Stimulated activated naive CD8-positive, alpha-beta T cell treated with anti-CD3 and anti-CD28 coated beads, Interleukin-15, Interleukin-2, amounts not matched to agents 100 U/mL and 50 U/mL, for 24 hours (primary cell): ENCODE measurements at regions not wholly inside any gene's neighbourhood (a gene's known extent, or its start where the extent isn't known, plus 50 kb on each side); places are given as distances from the start of the nearest gene placed in this dataset.

Experiments used
- ATAC-seq: fragments of 150-1000 bp; cut with Tn5 transposase; one replicate; pipeline ENCODE4 v1.10.0; 2021
- DNase-seq: peaks from one replicate; pipeline ENCODE4 v3.0.0; 2021

DNA sequence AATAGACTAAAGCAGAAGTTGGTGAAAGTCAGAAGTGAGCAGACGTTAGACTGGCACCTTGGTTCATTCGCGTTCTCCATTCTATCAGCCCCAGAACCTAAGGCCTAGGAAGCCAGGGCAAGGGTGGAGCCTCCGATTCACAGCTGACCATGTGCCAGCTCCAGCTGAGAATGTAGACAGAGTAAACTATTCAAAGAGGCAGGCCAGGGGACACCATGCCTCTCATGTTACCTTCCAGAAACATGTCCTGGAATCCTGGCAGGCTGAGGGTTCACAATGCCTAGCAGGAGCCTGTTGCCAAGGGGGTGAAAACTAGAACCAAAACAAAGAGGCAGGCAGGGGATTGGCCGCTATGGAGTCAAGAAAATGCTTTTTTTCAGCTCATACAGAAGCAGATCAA, 224.4 kb upstream of the POU2AF2 start:
- no peak for ATAC-seq
- DNase-seq: no peak

DNA sequence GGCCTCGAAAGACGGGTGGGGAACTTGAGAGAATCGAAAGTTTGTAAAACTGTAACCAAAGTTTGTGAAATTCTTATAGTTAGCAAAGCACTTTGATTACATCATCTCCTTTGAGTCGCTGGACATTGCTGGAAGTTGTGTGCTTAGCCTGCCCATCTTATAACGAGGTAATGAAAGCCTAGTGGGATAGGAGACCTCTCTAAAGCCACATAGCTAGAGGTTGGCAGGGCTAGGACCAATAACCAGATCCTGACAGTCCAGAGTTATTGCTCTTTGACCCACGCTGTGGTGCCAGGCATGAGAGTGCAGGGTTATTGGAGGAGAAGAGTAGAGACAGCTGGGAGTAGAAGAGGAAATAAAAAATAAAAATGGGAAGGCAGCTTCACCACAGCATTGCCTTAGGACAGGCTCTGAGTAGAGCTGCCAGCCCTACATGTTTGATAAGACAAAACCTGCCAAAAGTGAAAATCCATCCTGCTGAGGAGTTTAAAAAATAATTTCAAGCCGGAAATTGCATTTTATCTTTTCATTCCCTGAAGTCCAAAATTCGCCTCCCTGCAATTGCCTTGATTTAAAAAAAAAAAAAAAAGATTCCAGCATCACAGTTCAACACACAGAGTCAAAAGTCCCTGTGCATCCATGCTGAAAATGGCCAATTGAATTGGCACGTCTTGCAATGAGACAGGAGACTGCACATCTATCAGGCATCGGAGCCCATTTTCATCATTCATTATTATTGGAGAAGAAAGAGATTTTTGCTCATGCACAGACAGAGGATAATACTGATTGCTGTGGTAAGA, 225.5 kb upstream of the POU2AF2 start:
- no peak for ATAC-seq
- DNase-seq: no peak

GRCh38 chr11:111019451-111019850, 226.1 kb upstream of the POU2AF2 start:
- no peak for ATAC-seq
- no peak for DNase-seq

DNA sequence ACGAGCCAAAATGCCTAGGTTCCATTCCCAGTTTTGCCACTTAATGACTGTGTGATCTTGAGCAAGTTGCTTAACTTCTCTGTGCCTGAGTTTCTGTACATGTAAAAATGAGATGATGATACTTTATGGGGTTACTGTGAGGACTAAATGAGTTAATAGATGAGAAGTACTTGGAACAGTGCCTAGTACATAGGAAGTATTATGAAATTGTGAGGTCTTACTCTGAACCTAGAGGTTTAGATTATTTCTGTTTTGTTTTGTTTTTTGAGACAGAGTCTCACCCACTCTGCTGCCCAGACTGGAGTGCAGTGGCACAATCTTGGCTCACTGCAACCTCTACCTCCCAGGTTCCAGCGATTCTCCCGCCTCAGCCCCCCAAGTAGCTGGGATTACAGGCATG, 227.0 kb upstream of the POU2AF2 start:
- DNase-seq: no peak
- no peak for ATAC-seq

DNA sequence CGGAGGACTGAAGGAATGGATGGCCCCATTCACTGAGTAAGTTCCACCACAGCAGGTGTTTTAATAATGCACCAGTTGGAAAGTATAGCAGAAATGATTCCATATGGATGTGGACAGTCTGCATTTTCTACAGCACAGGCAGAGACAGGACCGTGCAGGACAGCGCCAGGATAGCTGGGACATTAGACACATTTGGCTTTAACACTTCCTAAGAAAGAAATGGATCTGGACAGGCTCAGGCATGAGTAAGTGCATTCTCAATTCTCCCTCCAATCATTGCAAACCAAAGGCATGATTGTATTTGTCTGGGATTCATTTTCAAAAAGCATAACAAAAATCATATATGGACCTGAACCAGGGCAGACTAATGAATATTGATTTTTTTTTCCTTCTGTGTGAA, 233.0 kb upstream of the POU2AF2 start:
- no peak for DNase-seq
- ATAC-seq: no peak

- ATAC-seq (no peak), DNase-seq (no peak)
Measured at GRCh38 chr11:111011275-111011594, 234.3 kb upstream of the POU2AF2 start.

- DNase-seq: no peak
- no peak for ATAC-seq
Measured at GRCh38 chr11:111010391-111011274, 234.9 kb upstream of the POU2AF2 start.

- ATAC-seq (no peak), DNase-seq (no peak)
Measured at GRCh38 chr11:111006227-111006626, 239.3 kb upstream of the POU2AF2 start.

DNA sequence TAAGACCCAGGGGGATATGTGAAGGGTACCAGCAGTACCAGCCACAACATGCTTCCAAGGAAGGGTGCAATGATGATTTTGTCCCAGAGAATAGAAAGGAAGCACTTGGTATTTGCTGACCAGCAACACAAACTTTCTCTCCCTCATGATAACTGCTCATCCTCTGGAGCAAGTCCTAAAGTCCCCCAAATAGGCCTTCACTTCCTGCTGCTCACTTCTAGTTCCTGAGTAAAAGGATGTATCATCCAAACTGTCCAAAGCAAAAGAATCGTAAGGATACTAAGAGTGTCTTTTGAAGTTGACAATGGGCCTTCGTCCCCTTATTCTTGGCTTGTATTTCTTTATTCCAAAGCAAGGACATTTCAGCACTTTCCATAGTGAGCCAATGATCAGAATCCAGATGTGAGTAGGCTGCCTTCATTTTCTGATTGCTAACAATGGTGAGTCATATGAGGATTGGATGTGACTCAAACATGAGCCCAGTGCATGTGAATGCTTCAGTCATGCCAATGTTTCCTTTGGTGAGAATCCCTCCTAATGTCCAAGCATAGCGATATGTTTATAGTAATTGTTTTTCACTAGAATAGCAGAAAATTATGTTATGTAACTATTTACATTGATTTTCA, 243.4 kb upstream of the POU2AF2 start:
- DNase-seq: no peak
- peak; percentile 43 for ATAC-seq

GRCh38 chr11:111001081-111001430, 244.5 kb upstream of the POU2AF2 start:
- DNase-seq: no peak
- no peak for ATAC-seq

DNA sequence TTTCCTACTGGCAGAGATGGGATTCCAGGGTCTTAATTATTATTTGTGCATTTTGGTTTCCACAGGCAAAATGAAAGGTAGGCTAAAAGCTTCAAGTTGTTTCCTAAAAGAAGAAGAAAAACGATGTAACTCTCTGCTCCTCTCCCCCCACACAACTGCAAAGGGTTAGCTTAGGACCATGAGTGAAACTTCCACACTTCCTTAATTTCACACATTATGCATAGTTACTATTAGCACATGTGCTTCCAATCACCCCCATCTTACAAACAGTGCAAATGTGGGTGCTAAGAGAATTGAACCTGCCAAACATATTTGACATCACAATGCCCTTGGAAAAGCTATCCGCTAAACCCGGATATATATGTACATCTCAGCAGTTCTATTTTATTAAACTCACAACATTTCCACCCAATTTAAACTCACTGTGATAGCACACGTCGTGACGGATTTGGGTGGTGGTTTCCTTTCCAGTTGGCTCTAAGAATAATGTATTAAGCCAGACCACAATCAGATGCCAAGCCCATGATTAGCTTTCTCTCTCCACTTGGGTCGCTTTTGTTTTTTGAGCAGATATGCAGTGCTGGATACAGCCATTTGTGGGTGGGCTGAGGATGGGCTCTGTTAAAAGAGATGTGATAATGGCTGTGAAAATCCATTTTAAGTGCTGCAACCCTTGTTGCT, 245.0 kb upstream of the POU2AF2 start:
- DNase-seq (no peak), ATAC-seq (no peak)

DNA sequence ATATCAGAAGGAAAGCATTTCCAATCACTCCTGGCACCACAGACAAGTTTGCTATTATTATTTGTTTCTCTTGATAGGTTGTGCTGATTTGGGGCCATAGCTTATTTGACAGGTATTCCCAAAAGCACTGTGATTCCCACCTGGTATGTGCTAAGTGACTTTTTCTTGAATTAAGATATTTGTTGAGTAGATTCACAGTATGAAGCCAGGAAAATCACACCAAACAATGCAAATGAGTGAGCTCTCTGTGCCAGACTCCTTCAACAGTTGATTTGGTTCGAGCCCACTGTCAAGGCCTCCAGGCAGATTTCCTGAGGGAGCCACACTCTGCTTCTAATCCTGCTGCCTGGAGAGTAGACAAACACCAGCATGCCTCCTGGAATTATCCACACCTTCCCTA, 253.0 kb upstream of the POU2AF2 start:
- DNase-seq (no peak), ATAC-seq (no peak)

GRCh38 chr11:110991661-110992355, 253.7 kb upstream of the POU2AF2 start:
- DNase-seq: no peak
- no peak for ATAC-seq

DNA sequence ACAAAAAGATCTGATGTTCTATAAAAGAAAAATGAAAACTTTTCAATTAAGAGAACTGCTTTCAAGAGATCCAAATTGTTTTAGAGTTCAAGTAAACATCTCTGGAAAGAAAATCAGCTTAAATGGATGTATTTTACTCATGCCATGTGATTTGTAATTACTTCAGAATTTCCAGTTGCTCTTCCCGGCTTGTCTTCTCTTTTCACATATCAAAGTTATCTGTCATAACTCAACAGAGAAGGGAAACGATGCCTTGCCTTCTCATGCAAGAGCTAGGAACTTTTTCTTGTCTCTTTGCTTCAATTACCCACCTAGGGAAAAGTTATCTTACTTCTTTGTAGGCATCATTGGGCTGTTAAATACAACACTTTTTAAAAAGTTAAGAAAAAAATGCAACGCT, 255.2 kb upstream of the POU2AF2 start:
- DNase-seq: no peak
- ATAC-seq: no peak

DNA sequence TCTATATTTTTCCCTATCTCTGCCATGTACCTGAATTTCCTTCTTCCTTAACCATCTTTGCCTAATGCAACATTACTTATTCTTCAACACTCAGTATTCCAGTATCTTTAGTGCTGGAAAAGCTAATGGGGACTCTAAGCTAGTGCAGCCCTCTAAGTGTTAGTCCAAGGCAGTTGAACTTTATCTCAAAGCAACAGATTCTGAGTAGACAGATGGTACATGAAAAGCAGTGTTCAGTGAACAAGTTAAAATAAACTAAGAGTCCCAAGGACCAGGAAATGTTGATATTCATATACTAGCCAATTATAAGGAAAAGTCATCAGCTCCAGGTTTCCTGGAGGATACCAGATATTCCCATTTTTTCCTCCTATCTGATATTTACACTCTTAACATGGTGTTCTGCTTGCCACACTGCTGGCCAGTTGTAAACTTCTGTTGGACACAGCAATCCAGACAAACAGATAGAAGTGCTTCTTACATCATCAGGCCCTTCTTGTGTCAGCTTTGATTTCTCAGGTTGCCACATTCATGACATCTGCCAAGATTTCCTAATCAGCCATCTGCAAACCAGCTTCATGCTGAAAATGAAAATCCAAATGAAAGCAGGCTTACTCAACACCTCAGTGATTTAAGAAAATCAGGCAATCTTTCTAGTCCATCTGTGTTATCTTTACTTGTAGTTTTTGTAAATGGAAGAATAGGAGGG, 255.9 kb upstream of the POU2AF2 start:
- DNase-seq: no peak
- ATAC-seq: no peak

GRCh38 chr11:110988671-110989070, 256.9 kb upstream of the POU2AF2 start:
- no peak for ATAC-seq
- DNase-seq: no peak

GRCh38 chr11:110986016-110986415, 259.5 kb upstream of the POU2AF2 start:
- DNase-seq (no peak), ATAC-seq (no peak)

DNA sequence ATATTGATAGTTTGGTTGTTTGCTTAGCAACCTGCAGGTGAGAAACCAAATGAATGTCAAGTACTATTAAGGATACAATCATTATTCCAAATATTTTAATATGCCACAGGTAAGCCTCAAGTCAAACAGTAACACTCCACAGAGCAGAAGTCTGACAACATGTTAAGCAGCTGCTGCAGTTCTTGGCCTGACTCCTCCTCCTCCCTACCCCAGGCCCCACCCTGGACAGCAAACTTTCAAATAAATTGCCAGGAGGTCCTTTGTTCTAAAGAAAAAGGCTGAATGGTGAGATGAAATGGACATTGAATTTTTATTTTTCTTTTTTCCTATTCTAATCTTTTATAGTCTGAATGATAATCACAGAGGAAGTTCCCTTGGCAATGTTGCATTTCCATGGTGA, 260.0 kb upstream of the POU2AF2 start:
- DNase-seq (no peak), ATAC-seq (no peak)

GRCh38 chr11:110984693-110985092, 260.8 kb upstream of the POU2AF2 start:
- no peak for ATAC-seq
- DNase-seq: no peak

DNA sequence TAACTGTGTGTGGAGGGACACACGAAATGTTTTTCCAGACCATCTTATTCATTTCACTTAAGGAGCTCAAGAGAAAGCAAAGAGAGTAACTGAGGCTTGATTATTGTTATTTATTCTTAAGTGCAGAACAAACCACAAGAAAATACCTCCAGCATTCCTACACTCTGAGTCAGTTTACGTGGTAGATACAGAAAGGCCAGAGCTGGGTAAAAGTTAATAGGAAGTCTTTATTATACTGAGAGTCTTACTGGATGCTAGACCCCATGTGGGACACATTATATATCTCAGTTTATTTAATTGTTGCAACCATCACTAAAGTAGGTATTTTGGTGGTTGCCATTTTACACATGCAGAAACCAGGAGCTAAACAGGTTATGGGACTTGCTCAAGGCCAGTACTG, 261.4 kb upstream of the POU2AF2 start:
- DNase-seq: no peak
- no peak for ATAC-seq

DNA sequence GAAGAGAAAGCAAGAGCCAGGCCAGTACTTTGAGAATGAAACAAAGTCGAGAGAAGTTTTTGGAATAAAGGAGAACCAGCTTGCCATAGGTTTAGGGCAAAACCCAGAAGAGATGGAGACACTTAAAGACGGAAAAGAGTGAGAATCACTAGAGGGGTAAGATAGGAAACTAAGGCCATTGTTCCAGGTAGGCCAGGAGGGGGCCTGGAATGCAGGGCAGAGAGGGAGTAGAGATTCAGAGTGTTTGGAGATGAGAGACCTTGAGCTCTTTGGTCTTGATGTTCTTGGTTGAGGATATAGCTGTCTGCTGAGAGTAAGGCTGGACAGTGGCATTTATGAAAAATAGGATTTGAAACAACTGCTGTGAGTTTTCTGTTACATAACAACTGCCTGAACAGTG, 263.3 kb upstream of the POU2AF2 start:
- ATAC-seq (no peak), DNase-seq (no peak)

- DNase-seq (no peak), ATAC-seq (no peak)
Measured at GRCh38 chr11:110979696-110980095, 265.8 kb upstream of the POU2AF2 start.
